ENCODE measurements at regions not wholly inside any gene's neighbourhood (a gene's known extent, or its start where the extent isn't known, plus 50 kb on each side); places are given as distances from the start of the nearest gene placed in this dataset.

GRCh38 chr12:67911275-67911600 lies 78.0 kb upstream of the IFNG-AS1 start:
- DNase-seq = no peak

- DNase-seq = no peak
Measured at GRCh38 chr12:67911789-67912188, 77.5 kb upstream of the IFNG-AS1 start.

GRCh38 chr12:67915335-67915851 lies 73.9 kb upstream of the IFNG-AS1 start:
- DNase-seq = no peak

GRCh38 chr12:67916266-67916970 lies 72.8 kb upstream of the IFNG-AS1 start:
- DNase-seq = no peak

- DNase-seq = no peak
Measured at GRCh38 chr12:67917811-67918210, 71.4 kb upstream of the IFNG-AS1 start.

- DNase-seq = no peak
Measured at GRCh38 chr12:67918441-67918840, 70.8 kb upstream of the IFNG-AS1 start.

GRCh38 chr12:67919406-67919805 lies 69.8 kb upstream of the IFNG-AS1 start:
- DNase-seq = no peak

- no peak for DNase-seq
Measured at GRCh38 chr12:67920413-67920812, 68.8 kb upstream of the IFNG-AS1 start.

- DNase-seq = no peak
Measured at GRCh38 chr12:67921286-67921685, 68.0 kb upstream of the IFNG-AS1 start.

- no peak for DNase-seq
Measured at GRCh38 chr12:67922245-67922644, 67.0 kb upstream of the IFNG-AS1 start.

GRCh38 chr12:67925077-67925476 lies 64.2 kb upstream of the IFNG-AS1 start:
- DNase-seq = no peak

GRCh38 chr12:67925552-67925951 lies 63.7 kb upstream of the IFNG-AS1 start:
- DNase-seq = no peak

- DNase-seq = no peak
Measured at GRCh38 chr12:67926063-67926462, 63.2 kb upstream of the IFNG-AS1 start.

- no peak for DNase-seq
Measured at GRCh38 chr12:67927324-67927723, 61.9 kb upstream of the IFNG-AS1 start.

GRCh38 chr12:67927815-67928214 lies 61.4 kb upstream of the IFNG-AS1 start:
- DNase-seq = no peak

GRCh38 chr12:67928621-67929383 lies 60.4 kb upstream of the IFNG-AS1 start:
- DNase-seq = no peak

- DNase-seq = no peak
Measured at GRCh38 chr12:67929384-67929772, 59.9 kb upstream of the IFNG-AS1 start.

- no peak for DNase-seq
Measured at GRCh38 chr12:67937822-67938221, 51.4 kb upstream of the IFNG-AS1 start.
